ENCODE measurements at regions not wholly inside any gene's neighbourhood (a gene's known extent, or its start where the extent isn't known, plus 50 kb on each side); places are given as distances from the start of the nearest gene placed in this dataset.

DNA sequence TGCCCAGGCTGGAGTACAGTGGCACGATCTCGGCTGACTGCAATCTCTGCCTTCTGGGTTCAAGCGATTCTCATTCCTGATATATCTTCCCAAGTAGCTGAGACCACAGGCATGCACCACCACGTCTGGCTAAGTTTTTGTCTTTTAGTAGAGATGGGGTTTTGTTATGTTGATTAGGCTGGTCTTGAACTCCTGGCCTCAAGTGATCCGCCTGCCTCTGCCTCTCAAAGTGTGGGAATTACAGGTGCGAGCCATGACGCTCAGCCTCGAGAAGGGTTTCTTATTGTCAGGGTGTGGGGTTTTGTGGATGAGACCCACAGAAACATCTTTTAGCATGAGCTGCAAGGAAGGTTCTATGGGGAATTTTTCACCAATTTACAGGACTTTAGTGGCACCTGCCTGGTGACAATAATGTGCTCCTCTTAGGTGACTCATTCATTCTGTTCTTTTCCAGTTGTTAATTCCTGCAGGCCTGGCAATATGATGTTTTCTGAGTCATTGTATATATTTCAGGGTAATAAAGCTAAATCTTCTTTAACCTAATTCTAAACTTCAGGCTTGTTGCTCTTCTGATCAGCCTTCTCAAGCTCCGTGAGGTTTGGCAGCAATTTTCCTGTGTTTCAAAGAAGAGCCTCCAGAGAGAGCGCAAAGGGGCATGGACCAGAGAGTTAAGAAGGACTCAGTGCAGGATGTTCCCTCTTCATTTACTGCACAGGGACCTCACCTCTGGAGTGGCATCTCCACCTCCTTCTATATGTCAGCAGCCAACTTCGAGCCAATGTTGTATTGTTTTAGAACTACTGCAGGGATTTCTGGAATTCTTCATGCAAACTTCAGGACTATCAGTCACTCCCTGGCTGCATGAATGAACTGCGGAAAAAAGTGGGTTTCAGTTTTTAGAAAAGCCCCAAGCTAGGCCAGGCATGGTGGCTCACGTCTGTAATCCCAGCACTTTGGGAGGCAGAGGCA is 77.8 kb upstream of the ZNF618 start:
- Histone ChIP-seq H3K9me3 (ENCODE audit: low read depth) (no peaks in the 10 kb centered on the region), H3K4me1 (ENCODE audit: insufficient read depth) (no peaks in the 10 kb centered on the region), H3K79me2 (no peaks in the 10 kb centered on the region), H4K20me1 (ENCODE audit: insufficient read depth, poor library complexity, severe bottlenecking) (no peaks in the 10 kb centered on the region), H3K4me3 (no peak overlapping the region), H3K9me2 (replicated peaks; ENCODE audit: insufficient read depth) (no peaks in the 10 kb centered on the region), H3K36me3 (replicated peaks; ENCODE audit: insufficient read depth, low read depth) (no peaks in the 10 kb centered on the region), H2AFZ (no peak overlapping the region), H3K27me3 (no peaks in the 10 kb centered on the region), H3K4me2 (no peak overlapping the region), H3K27ac (no peak overlapping the region)
- TF ChIP-seq, protein P1, sequence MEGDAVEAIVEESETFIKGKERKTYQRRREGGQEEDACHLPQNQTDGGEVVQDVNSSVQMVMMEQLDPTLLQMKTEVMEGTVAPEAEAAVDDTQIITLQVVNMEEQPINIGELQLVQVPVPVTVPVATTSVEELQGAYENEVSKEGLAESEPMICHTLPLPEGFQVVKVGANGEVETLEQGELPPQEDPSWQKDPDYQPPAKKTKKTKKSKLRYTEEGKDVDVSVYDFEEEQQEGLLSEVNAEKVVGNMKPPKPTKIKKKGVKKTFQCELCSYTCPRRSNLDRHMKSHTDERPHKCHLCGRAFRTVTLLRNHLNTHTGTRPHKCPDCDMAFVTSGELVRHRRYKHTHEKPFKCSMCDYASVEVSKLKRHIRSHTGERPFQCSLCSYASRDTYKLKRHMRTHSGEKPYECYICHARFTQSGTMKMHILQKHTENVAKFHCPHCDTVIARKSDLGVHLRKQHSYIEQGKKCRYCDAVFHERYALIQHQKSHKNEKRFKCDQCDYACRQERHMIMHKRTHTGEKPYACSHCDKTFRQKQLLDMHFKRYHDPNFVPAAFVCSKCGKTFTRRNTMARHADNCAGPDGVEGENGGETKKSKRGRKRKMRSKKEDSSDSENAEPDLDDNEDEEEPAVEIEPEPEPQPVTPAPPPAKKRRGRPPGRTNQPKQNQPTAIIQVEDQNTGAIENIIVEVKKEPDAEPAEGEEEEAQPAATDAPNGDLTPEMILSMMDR (IDR thresholded peaks at IDR 0.05; ENCODE audit: poor library complexity), result no peak
- TF ChIP-seq EZH2phosphoT487 (IDR thresholded peaks at IDR 0.05; ENCODE audit: low read depth, severe bottlenecking, unreplicated experiment), result no peak
- no peak for TF ChIP-seq EZH2 (IDR thresholded peaks at IDR 0.05; ENCODE audit: borderline replicate concordance)
- WGBS (ENCODE audit: low lambda C conversion rate, missing lambda C conversion rate), result 82% methylated on average over 13 of the region's 13 CpGs
- DNase-seq (ENCODE audit: low spot score), result no peak

DNA sequence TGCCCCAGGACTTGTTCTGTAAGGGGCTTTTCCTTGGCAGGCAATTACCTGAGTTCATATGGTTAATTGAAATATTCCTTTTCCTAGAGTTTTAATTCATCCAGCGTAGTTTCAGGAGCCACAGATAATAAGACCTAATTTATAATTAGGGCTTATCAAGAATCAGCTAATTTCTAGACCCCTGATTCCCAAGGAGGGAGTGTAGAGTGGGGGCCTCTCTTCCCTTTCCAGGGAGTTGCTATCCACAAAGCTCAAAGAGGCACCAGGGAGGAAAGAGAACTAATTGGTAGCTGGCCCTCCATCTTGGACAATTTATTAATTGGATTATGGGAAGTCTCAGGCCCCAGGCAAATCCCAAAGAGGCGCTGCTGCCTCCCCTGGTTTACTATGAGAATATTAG is 75.8 kb upstream of the ZNF618 start:
- TF ChIP-seq, protein P1 (IDR thresholded peaks at IDR 0.05; ENCODE audit: poor library complexity), result no peak
- TF ChIP-seq EZH2 (IDR thresholded peaks at IDR 0.05; ENCODE audit: borderline replicate concordance) (no peak), EZH2phosphoT487 (IDR thresholded peaks at IDR 0.05; ENCODE audit: low read depth, severe bottlenecking, unreplicated experiment) (no peak)
- H3K27ac ChIP-seq, result no peak overlapping the region
- H3K36me3 ChIP-seq (replicated peaks; ENCODE audit: insufficient read depth, low read depth), result no peaks in the 10 kb centered on the region
- no peaks in the 10 kb centered on the region for H4K20me1 ChIP-seq (ENCODE audit: insufficient read depth, poor library complexity, severe bottlenecking)
- H2AFZ ChIP-seq, result no peak overlapping the region
- H3K27me3 ChIP-seq, result no peaks in the 10 kb centered on the region
- H3K9me2 ChIP-seq (replicated peaks; ENCODE audit: insufficient read depth), result no peaks in the 10 kb centered on the region
- H3K4me3 ChIP-seq, result no peak overlapping the region
- 91% methylated on average over 2 of the region's 2 CpGs for WGBS (ENCODE audit: low lambda C conversion rate, missing lambda C conversion rate)
- no peaks in the 10 kb centered on the region for H3K9me3 ChIP-seq (ENCODE audit: low read depth)
- H3K4me2 ChIP-seq, result no peak overlapping the region
- no peaks in the 10 kb centered on the region for H3K4me1 ChIP-seq (ENCODE audit: insufficient read depth)
- no peak for DNase-seq (ENCODE audit: low spot score)
- no peaks in the 10 kb centered on the region for H3K79me2 ChIP-seq

DNA sequence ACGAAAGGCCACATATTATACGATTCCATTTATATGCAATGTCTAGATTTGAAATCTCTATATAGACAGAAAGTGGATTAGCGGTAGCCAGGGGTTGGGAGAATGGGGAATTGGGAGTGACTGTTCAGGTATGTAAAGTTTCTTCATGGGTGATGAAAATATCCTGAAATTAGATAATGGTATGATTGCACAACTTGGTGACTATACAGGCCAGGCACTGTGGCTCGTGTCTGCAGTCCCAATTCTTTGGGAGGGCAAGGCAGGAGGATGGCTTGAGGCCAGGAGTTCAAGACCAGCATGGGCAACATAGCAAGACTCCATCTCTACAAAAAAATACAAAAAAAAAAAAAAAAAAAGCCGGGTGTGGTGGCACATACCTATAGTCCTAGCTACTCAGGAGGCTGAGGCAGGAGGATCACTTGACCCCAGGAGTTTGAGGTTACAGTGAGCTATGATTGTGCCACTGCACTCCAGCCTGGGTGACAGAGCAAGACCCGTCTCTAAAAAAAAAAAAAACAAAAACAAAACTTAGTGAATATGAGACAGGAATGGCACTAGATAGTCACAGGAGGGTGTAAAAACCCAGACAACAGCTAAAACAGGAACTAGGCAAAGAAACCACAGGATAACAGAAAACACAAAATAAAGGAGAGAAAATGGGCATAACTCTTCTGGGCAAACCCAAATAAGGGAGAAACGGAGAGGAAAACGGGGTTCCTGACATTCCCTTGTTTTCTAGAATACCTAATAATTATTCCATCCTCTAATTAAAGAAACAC is 72.1 kb upstream of the ZNF618 start:
- TF ChIP-seq, protein P1 (IDR thresholded peaks at IDR 0.05; ENCODE audit: poor library complexity), result no peak
- TF ChIP-seq EZH2 (IDR thresholded peaks at IDR 0.05; ENCODE audit: borderline replicate concordance) (no peak), EZH2phosphoT487 (IDR thresholded peaks at IDR 0.05; ENCODE audit: low read depth, severe bottlenecking, unreplicated experiment) (no peak)
- no peak for DNase-seq (ENCODE audit: low spot score)
- 89% methylated on average over 8 of the region's 8 CpGs for WGBS (ENCODE audit: low lambda C conversion rate, missing lambda C conversion rate)
- Histone ChIP-seq H3K4me3 (no peak overlapping the region), H4K20me1 (ENCODE audit: insufficient read depth, poor library complexity, severe bottlenecking) (no peaks in the 10 kb centered on the region), H3K9me2 (replicated peaks; ENCODE audit: insufficient read depth) (no peaks in the 10 kb centered on the region), H2AFZ (no peak overlapping the region), H3K4me2 (no peak overlapping the region), H3K9me3 (ENCODE audit: low read depth) (no peaks in the 10 kb centered on the region), H3K27me3 (no peaks in the 10 kb centered on the region), H3K4me1 (ENCODE audit: insufficient read depth) (no peaks in the 10 kb centered on the region), H3K79me2 (no peaks in the 10 kb centered on the region), H3K36me3 (replicated peaks; ENCODE audit: insufficient read depth, low read depth) (no peaks in the 10 kb centered on the region), H3K27ac (no peak overlapping the region)

Measured in hepatocyte (in vitro differentiated cells).